ENCODE measurements at regions not wholly inside any gene's neighbourhood (a gene's known extent, or its start where the extent isn't known, plus 50 kb on each side); places are given as distances from the start of the nearest gene placed in this dataset.

DNA sequence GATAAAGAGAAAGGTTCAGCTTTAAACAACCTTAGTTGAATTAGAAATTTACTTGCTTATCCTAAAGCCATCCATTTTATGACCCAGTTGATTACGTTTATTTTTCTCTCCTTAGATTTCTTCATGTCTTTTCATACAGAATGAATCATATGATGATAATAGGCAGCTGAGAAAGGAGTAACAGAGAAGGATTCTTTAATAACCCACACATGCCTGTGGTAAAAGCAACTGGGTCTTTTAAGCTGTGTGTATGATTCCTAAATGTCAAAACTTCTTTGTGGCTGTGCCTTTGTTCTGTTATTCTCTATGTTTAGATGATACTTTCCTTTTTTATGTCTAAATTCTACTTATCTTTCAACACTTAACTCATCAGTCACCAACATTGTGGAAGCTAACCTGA, 626.5 kb downstream of the NCAM2 start:
- DNase-seq (ENCODE audit: low spot score) (no peak), ATAC-seq (no peak)
- TF ChIP-seq ZBTB21 (CRISPR knock-in tag; IDR thresholded peaks at IDR 0.05; ENCODE audit: borderline replicate concordance), result no peak
- TF ChIP-seq, protein P1, sequence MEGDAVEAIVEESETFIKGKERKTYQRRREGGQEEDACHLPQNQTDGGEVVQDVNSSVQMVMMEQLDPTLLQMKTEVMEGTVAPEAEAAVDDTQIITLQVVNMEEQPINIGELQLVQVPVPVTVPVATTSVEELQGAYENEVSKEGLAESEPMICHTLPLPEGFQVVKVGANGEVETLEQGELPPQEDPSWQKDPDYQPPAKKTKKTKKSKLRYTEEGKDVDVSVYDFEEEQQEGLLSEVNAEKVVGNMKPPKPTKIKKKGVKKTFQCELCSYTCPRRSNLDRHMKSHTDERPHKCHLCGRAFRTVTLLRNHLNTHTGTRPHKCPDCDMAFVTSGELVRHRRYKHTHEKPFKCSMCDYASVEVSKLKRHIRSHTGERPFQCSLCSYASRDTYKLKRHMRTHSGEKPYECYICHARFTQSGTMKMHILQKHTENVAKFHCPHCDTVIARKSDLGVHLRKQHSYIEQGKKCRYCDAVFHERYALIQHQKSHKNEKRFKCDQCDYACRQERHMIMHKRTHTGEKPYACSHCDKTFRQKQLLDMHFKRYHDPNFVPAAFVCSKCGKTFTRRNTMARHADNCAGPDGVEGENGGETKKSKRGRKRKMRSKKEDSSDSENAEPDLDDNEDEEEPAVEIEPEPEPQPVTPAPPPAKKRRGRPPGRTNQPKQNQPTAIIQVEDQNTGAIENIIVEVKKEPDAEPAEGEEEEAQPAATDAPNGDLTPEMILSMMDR (IDR thresholded peaks at IDR 0.05), result no peak
- TF ChIP-seq, protein P2, sequence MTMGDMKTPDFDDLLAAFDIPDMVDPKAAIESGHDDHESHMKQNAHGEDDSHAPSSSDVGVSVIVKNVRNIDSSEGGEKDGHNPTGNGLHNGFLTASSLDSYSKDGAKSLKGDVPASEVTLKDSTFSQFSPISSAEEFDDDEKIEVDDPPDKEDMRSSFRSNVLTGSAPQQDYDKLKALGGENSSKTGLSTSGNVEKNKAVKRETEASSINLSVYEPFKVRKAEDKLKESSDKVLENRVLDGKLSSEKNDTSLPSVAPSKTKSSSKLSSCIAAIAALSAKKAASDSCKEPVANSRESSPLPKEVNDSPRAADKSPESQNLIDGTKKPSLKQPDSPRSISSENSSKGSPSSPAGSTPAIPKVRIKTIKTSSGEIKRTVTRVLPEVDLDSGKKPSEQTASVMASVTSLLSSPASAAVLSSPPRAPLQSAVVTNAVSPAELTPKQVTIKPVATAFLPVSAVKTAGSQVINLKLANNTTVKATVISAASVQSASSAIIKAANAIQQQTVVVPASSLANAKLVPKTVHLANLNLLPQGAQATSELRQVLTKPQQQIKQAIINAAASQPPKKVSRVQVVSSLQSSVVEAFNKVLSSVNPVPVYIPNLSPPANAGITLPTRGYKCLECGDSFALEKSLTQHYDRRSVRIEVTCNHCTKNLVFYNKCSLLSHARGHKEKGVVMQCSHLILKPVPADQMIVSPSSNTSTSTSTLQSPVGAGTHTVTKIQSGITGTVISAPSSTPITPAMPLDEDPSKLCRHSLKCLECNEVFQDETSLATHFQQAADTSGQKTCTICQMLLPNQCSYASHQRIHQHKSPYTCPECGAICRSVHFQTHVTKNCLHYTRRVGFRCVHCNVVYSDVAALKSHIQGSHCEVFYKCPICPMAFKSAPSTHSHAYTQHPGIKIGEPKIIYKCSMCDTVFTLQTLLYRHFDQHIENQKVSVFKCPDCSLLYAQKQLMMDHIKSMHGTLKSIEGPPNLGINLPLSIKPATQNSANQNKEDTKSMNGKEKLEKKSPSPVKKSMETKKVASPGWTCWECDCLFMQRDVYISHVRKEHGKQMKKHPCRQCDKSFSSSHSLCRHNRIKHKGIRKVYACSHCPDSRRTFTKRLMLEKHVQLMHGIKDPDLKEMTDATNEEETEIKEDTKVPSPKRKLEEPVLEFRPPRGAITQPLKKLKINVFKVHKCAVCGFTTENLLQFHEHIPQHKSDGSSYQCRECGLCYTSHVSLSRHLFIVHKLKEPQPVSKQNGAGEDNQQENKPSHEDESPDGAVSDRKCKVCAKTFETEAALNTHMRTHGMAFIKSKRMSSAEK (CRISPR knock-in tag; IDR thresholded peaks at IDR 0.05; ENCODE audit: borderline replicate concordance), result no peak
- no peak for TF ChIP-seq NR2C2 (CRISPR knock-in tag; IDR thresholded peaks at IDR 0.05)
- TF ChIP-seq ZNF396 (CRISPR knock-in tag; IDR thresholded peaks at IDR 0.05; ENCODE audit: borderline replicate concordance), result no peak
- TF ChIP-seq ELF4 (CRISPR knock-in tag; IDR thresholded peaks at IDR 0.05; ENCODE audit: low read depth), result no peak
- TF ChIP-seq, protein P3, sequence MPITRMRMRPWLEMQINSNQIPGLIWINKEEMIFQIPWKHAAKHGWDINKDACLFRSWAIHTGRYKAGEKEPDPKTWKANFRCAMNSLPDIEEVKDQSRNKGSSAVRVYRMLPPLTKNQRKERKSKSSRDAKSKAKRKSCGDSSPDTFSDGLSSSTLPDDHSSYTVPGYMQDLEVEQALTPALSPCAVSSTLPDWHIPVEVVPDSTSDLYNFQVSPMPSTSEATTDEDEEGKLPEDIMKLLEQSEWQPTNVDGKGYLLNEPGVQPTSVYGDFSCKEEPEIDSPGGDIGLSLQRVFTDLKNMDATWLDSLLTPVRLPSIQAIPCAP (CRISPR knock-in tag; IDR thresholded peaks at IDR 0.05), result no peak
- TF ChIP-seq NR3C1 (CRISPR knock-in tag; conservative IDR thresholded peaks at IDR 0.05; ENCODE audit: low read depth), result no peak
- TF ChIP-seq CREB1 (CRISPR knock-in tag; IDR thresholded peaks at IDR 0.05), result no peak
- TF ChIP-seq, protein P4, sequence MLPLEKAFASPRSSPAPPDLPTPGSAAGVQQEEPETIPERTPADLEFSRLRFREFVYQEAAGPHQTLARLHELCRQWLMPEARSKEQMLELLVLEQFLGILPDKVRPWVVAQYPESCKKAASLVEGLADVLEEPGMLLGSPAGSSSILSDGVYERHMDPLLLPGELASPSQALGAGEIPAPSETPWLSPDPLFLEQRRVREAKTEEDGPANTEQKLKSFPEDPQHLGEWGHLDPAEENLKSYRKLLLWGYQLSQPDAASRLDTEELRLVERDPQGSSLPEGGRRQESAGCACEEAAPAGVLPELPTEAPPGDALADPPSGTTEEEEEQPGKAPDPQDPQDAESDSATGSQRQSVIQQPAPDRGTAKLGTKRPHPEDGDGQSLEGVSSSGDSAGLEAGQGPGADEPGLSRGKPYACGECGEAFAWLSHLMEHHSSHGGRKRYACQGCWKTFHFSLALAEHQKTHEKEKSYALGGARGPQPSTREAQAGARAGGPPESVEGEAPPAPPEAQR (CRISPR knock-in tag; IDR thresholded peaks at IDR 0.05), result no peak
- TF ChIP-seq, protein P5, sequence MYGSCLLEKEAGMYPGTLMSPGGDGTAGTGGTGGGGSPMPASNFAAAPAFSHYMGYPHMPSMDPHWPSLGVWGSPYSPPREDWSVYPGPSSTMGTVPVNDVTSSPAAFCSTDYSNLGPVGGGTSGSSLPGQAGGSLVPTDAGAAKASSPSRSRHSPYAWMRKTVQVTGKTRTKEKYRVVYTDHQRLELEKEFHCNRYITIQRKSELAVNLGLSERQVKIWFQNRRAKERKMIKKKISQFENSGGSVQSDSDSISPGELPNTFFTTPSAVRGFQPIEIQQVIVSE (CRISPR knock-in tag; IDR thresholded peaks at IDR 0.05; ENCODE audit: borderline replicate concordance), result no peak
- TF ChIP-seq, protein P6, sequence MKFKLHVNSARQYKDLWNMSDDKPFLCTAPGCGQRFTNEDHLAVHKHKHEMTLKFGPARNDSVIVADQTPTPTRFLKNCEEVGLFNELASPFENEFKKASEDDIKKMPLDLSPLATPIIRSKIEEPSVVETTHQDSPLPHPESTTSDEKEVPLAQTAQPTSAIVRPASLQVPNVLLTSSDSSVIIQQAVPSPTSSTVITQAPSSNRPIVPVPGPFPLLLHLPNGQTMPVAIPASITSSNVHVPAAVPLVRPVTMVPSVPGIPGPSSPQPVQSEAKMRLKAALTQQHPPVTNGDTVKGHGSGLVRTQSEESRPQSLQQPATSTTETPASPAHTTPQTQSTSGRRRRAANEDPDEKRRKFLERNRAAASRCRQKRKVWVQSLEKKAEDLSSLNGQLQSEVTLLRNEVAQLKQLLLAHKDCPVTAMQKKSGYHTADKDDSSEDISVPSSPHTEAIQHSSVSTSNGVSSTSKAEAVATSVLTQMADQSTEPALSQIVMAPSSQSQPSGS (CRISPR knock-in tag; IDR thresholded peaks at IDR 0.05; ENCODE audit: borderline replicate concordance, low read depth), result no peak
- POLR2A ChIA-PET, result no interaction called here
- H3K4me3 Mint-ChIP-seq, result no peak overlapping the region
- H3K27ac Mint-ChIP-seq, result no peak overlapping the region
- no peaks in the 10 kb centered on the region for H3K27me3 Mint-ChIP-seq (ENCODE audit: low read depth)
- H3K36me3 Mint-ChIP-seq, result no peaks in the 10 kb centered on the region
- no peaks in the 10 kb centered on the region for H3K9me3 Mint-ChIP-seq
- peaks cover 3% of the 10 kb centered on the region; the same call in 1 of the 2 replicates for H3K4me1 Mint-ChIP-seq
- CTCF ChIA-PET, result no interaction called here

DNA sequence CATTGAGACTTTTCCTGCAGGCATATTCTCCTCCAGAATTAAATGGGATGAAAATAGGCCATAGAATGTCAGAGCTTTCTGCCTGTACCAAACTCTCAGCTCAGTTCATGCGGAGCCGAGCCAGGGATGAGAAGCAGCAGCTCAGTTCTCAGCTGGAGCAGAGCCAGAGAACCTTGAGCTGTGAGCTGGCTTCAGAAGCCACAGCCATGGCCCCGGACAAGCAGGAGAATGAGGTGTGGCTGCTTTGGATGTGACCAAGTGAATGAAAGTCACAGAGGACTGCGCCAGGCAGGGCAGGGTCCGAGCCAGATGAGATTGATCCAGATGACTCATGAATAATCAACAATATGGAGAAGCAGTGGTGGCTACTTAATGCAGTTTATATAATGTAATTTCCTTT, 633.8 kb downstream of the NCAM2 start:
- ChIA-PET CTCF (no interaction called here), POLR2A (no interaction called here)
- H3K4me3 Mint-ChIP-seq, result no peak overlapping the region
- DNase-seq (ENCODE audit: low spot score) (no peak), ATAC-seq (no peak)
- peaks cover 31% of the 10 kb centered on the region for H3K9me3 Mint-ChIP-seq
- H3K27me3 Mint-ChIP-seq (ENCODE audit: low read depth), result no peaks in the 10 kb centered on the region
- no peak overlapping the region for H3K27ac Mint-ChIP-seq
- H3K36me3 Mint-ChIP-seq, result peaks cover 11% of the 10 kb centered on the region
- peaks cover 3% of the 10 kb centered on the region; the same call in 1 of the 2 replicates for H3K4me1 Mint-ChIP-seq
- TF ChIP-seq ZNF121 (CRISPR knock-in tag; IDR thresholded peaks at IDR 0.05), result no peak
- no peak for TF ChIP-seq ELF4 (CRISPR knock-in tag; IDR thresholded peaks at IDR 0.05; ENCODE audit: low read depth)
- TF ChIP-seq, protein P7, sequence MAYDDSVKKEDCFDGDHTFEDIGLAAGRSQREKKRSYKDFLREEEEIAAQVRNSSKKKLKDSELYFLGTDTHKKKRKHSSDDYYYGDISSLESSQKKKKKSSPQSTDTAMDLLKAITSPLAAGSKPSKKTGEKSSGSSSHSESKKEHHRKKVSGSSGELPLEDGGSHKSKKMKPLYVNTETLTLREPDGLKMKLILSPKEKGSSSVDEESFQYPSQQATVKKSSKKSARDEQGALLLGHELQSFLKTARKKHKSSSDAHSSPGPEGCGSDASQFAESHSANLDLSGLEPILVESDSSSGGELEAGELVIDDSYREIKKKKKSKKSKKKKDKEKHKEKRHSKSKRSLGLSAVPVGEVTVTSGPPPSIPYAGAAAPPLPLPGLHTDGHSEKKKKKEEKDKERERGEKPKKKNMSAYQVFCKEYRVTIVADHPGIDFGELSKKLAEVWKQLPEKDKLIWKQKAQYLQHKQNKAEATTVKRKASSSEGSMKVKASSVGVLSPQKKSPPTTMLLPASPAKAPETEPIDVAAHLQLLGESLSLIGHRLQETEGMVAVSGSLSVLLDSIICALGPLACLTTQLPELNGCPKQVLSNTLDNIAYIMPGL (CRISPR knock-in tag; IDR thresholded peaks at IDR 0.05), result no peak
- TF ChIP-seq, protein P8, sequence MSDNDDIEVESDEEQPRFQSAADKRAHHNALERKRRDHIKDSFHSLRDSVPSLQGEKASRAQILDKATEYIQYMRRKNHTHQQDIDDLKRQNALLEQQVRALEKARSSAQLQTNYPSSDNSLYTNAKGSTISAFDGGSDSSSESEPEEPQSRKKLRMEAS (CRISPR knock-in tag; IDR thresholded peaks at IDR 0.05), result no peak
- no peak for TF ChIP-seq JAZF1 (CRISPR knock-in tag; IDR thresholded peaks at IDR 0.05)
- no peak for TF ChIP-seq FOXJ3 (CRISPR knock-in tag; IDR thresholded peaks at IDR 0.05; ENCODE audit: borderline replicate concordance)
- TF ChIP-seq, protein P9, sequence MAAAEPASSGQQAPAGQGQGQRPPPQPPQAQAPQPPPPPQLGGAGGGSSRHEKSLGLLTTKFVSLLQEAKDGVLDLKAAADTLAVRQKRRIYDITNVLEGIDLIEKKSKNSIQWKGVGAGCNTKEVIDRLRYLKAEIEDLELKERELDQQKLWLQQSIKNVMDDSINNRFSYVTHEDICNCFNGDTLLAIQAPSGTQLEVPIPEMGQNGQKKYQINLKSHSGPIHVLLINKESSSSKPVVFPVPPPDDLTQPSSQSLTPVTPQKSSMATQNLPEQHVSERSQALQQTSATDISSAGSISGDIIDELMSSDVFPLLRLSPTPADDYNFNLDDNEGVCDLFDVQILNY (CRISPR knock-in tag; IDR thresholded peaks at IDR 0.05), result no peak

Data from WTC11 (cell line).